ENCODE measurements at regions not wholly inside any gene's neighbourhood (a gene's known extent, or its start where the extent isn't known, plus 50 kb on each side); places are given as distances from the start of the nearest gene placed in this dataset.

DNA sequence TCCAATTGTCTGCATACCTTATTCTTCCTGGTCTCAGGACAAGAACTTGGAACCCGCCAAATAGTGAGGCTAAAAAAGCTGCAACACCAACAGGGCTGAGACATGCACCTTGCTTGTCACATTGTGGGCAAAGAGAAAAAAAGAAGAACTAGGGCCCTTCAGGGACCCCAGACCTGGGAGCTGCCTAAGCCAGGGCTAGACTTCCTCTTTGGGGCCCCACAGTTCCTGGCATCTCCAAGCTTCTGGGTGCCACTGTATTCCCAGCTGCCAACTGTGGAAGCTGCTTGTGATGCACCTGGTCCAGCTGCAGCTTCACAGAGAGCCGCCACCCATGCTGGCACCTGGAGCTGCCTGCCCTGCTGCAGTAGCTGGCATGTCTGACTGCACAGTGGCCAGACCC, 370.6 kb downstream of the CD83 start:
- Histone ChIP-seq H3K27me3 (ENCODE audit: control insufficient read depth in 1 of 2, insufficient read depth in 2 of 2, low read length in 2 of 2) (no peaks in the 10 kb centered on the region), H3K36me3 (ENCODE audit: control insufficient read depth in 1 of 2, insufficient read depth in 2 of 2, low read length in 2 of 2) (no peaks in the 10 kb centered on the region), H3K27ac (ENCODE audit: low read depth, low read length) (no peak overlapping the region), H3K4me1 (ENCODE audit: control insufficient read depth in 1 of 2, insufficient read depth in 2 of 2, low read length in 2 of 2) (no peaks in the 10 kb centered on the region), H3K4me3 (ENCODE audit: low read depth in 1 of 2, low read length in 2 of 2) (no peak overlapping the region), H3K9ac (ENCODE audit: low read depth in 1 of 2, low read length in 2 of 2) (no peak overlapping the region), H3K9me3 (ENCODE audit: control insufficient read depth in 1 of 2, low read length in 2 of 2) (no peaks in the 10 kb centered on the region)

DNA sequence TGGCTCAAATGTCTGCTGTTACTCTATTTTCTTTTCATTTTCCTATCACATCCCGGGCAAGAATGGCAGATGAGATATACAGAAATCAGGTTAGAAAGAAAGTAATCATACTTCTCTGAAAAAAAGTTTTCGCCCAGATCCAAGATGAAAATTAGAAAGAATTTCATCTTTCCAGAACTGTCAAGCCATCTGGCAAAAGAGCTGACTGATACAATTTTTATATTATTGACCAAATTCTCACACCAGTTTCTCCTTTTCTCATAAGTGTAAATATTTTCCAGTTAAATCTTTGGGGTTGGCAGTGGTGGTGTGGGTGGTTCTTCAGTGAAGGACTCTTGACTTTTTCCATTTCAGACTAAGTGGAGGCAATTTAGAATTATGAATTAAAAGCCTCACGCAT, 371.9 kb downstream of the CD83 start:
- Histone ChIP-seq H3K27me3 (ENCODE audit: control insufficient read depth in 1 of 2, insufficient read depth in 2 of 2, low read length in 2 of 2) (no peaks in the 10 kb centered on the region), H3K4me3 (ENCODE audit: low read depth in 1 of 2, low read length in 2 of 2) (no peak overlapping the region), H3K4me1 (ENCODE audit: control insufficient read depth in 1 of 2, insufficient read depth in 2 of 2, low read length in 2 of 2) (no peaks in the 10 kb centered on the region), H3K27ac (ENCODE audit: low read depth, low read length) (no peak overlapping the region), H3K36me3 (ENCODE audit: control insufficient read depth in 1 of 2, insufficient read depth in 2 of 2, low read length in 2 of 2) (no peaks in the 10 kb centered on the region), H3K9me3 (ENCODE audit: control insufficient read depth in 1 of 2, low read length in 2 of 2) (no peaks in the 10 kb centered on the region), H3K9ac (ENCODE audit: low read depth in 1 of 2, low read length in 2 of 2) (no peak overlapping the region)

- Histone ChIP-seq H3K27ac (ENCODE audit: low read depth, low read length) (no peak overlapping the region), H3K9me3 (ENCODE audit: control insufficient read depth in 1 of 2, low read length in 2 of 2) (no peaks in the 10 kb centered on the region), H3K9ac (ENCODE audit: low read depth in 1 of 2, low read length in 2 of 2) (no peak overlapping the region), H3K4me3 (ENCODE audit: low read depth in 1 of 2, low read length in 2 of 2) (no peak overlapping the region), H3K36me3 (ENCODE audit: control insufficient read depth in 1 of 2, insufficient read depth in 2 of 2, low read length in 2 of 2) (no peaks in the 10 kb centered on the region), H3K4me1 (ENCODE audit: control insufficient read depth in 1 of 2, insufficient read depth in 2 of 2, low read length in 2 of 2) (no peaks in the 10 kb centered on the region), H3K27me3 (ENCODE audit: control insufficient read depth in 1 of 2, insufficient read depth in 2 of 2, low read length in 2 of 2) (no peaks in the 10 kb centered on the region)
Measured at GRCh38 chr6:14498748-14499147, 381.2 kb downstream of the CD83 start.

GRCh38 chr6:14499309-14499708, 381.7 kb downstream of the CD83 start:
- no peak overlapping the region for H3K4me3 ChIP-seq (ENCODE audit: low read depth in 1 of 2, low read length in 2 of 2)
- no peaks in the 10 kb centered on the region for H3K27me3 ChIP-seq (ENCODE audit: control insufficient read depth in 1 of 2, insufficient read depth in 2 of 2, low read length in 2 of 2)
- H3K4me1 ChIP-seq (ENCODE audit: control insufficient read depth in 1 of 2, insufficient read depth in 2 of 2, low read length in 2 of 2) = no peaks in the 10 kb centered on the region
- no peak overlapping the region for H3K27ac ChIP-seq (ENCODE audit: low read depth, low read length)
- H3K36me3 ChIP-seq (ENCODE audit: control insufficient read depth in 1 of 2, insufficient read depth in 2 of 2, low read length in 2 of 2) = no peaks in the 10 kb centered on the region
- H3K9me3 ChIP-seq (ENCODE audit: control insufficient read depth in 1 of 2, low read length in 2 of 2) = no peaks in the 10 kb centered on the region
- H3K9ac ChIP-seq (ENCODE audit: low read depth in 1 of 2, low read length in 2 of 2) = no peak overlapping the region

GRCh38 chr6:14499841-14500240, 382.3 kb downstream of the CD83 start:
- no peak overlapping the region for H3K9ac ChIP-seq (ENCODE audit: low read depth in 1 of 2, low read length in 2 of 2)
- H3K4me3 ChIP-seq (ENCODE audit: low read depth in 1 of 2, low read length in 2 of 2) = no peak overlapping the region
- no peaks in the 10 kb centered on the region for H3K36me3 ChIP-seq (ENCODE audit: control insufficient read depth in 1 of 2, insufficient read depth in 2 of 2, low read length in 2 of 2)

GRCh38 chr6:14500809-14501208, 383.2 kb downstream of the CD83 start:
- no peaks in the 10 kb centered on the region for H3K27me3 ChIP-seq (ENCODE audit: control insufficient read depth in 1 of 2, insufficient read depth in 2 of 2, low read length in 2 of 2)
- H3K9ac ChIP-seq (ENCODE audit: low read depth in 1 of 2, low read length in 2 of 2) = no peak overlapping the region
- no peak overlapping the region for H3K27ac ChIP-seq (ENCODE audit: low read depth, low read length)
- no peak overlapping the region for H3K4me3 ChIP-seq (ENCODE audit: low read depth in 1 of 2, low read length in 2 of 2)
- no peaks in the 10 kb centered on the region for H3K4me1 ChIP-seq (ENCODE audit: control insufficient read depth in 1 of 2, insufficient read depth in 2 of 2, low read length in 2 of 2)
- no peaks in the 10 kb centered on the region for H3K9me3 ChIP-seq (ENCODE audit: control insufficient read depth in 1 of 2, low read length in 2 of 2)
- no peaks in the 10 kb centered on the region for H3K36me3 ChIP-seq (ENCODE audit: control insufficient read depth in 1 of 2, insufficient read depth in 2 of 2, low read length in 2 of 2)

More at GRCh38 chr6:14499841-14500240, 382.3 kb downstream of the CD83 start:
- H3K4me1 ChIP-seq (ENCODE audit: control insufficient read depth in 1 of 2, insufficient read depth in 2 of 2, low read length in 2 of 2) = no peaks in the 10 kb centered on the region
- no peaks in the 10 kb centered on the region for H3K9me3 ChIP-seq (ENCODE audit: control insufficient read depth in 1 of 2, low read length in 2 of 2)
- H3K27me3 ChIP-seq (ENCODE audit: control insufficient read depth in 1 of 2, insufficient read depth in 2 of 2, low read length in 2 of 2) = no peaks in the 10 kb centered on the region
- no peak overlapping the region for H3K27ac ChIP-seq (ENCODE audit: low read depth, low read length)

GRCh38 chr6:14501240-14501639, 383.7 kb downstream of the CD83 start:
- H3K4me3 ChIP-seq (ENCODE audit: low read depth in 1 of 2, low read length in 2 of 2) = no peak overlapping the region
- no peaks in the 10 kb centered on the region for H3K36me3 ChIP-seq (ENCODE audit: control insufficient read depth in 1 of 2, insufficient read depth in 2 of 2, low read length in 2 of 2)
- H3K27me3 ChIP-seq (ENCODE audit: control insufficient read depth in 1 of 2, insufficient read depth in 2 of 2, low read length in 2 of 2) = no peaks in the 10 kb centered on the region
- no peaks in the 10 kb centered on the region for H3K9me3 ChIP-seq (ENCODE audit: control insufficient read depth in 1 of 2, low read length in 2 of 2)
- no peaks in the 10 kb centered on the region for H3K4me1 ChIP-seq (ENCODE audit: control insufficient read depth in 1 of 2, insufficient read depth in 2 of 2, low read length in 2 of 2)
- no peak overlapping the region for H3K9ac ChIP-seq (ENCODE audit: low read depth in 1 of 2, low read length in 2 of 2)
- H3K27ac ChIP-seq (ENCODE audit: low read depth, low read length) = no peak overlapping the region

- no peaks in the 10 kb centered on the region for H3K4me1 ChIP-seq (ENCODE audit: control insufficient read depth in 1 of 2, insufficient read depth in 2 of 2, low read length in 2 of 2)
- no peak overlapping the region for H3K4me3 ChIP-seq (ENCODE audit: low read depth in 1 of 2, low read length in 2 of 2)
- H3K36me3 ChIP-seq (ENCODE audit: control insufficient read depth in 1 of 2, insufficient read depth in 2 of 2, low read length in 2 of 2) = no peaks in the 10 kb centered on the region
- no peak overlapping the region for H3K9ac ChIP-seq (ENCODE audit: low read depth in 1 of 2, low read length in 2 of 2)
- no peak overlapping the region for H3K27ac ChIP-seq (ENCODE audit: low read depth, low read length)
- H3K27me3 ChIP-seq (ENCODE audit: control insufficient read depth in 1 of 2, insufficient read depth in 2 of 2, low read length in 2 of 2) = no peaks in the 10 kb centered on the region
- H3K9me3 ChIP-seq (ENCODE audit: control insufficient read depth in 1 of 2, low read length in 2 of 2) = no peaks in the 10 kb centered on the region
Measured at GRCh38 chr6:14501914-14502313, 384.3 kb downstream of the CD83 start.

GRCh38 chr6:14502551-14502950, 385.0 kb downstream of the CD83 start:
- Histone ChIP-seq H3K9ac (ENCODE audit: low read depth in 1 of 2, low read length in 2 of 2) (no peak overlapping the region), H3K4me1 (ENCODE audit: control insufficient read depth in 1 of 2, insufficient read depth in 2 of 2, low read length in 2 of 2) (no peaks in the 10 kb centered on the region), H3K27ac (ENCODE audit: low read depth, low read length) (no peak overlapping the region), H3K4me3 (ENCODE audit: low read depth in 1 of 2, low read length in 2 of 2) (no peak overlapping the region), H3K9me3 (ENCODE audit: control insufficient read depth in 1 of 2, low read length in 2 of 2) (no peaks in the 10 kb centered on the region), H3K36me3 (ENCODE audit: control insufficient read depth in 1 of 2, insufficient read depth in 2 of 2, low read length in 2 of 2) (no peaks in the 10 kb centered on the region), H3K27me3 (ENCODE audit: control insufficient read depth in 1 of 2, insufficient read depth in 2 of 2, low read length in 2 of 2) (no peaks in the 10 kb centered on the region)

GRCh38 chr6:14505401-14505800, 387.8 kb downstream of the CD83 start:
- H3K36me3 ChIP-seq (ENCODE audit: control insufficient read depth in 1 of 2, insufficient read depth in 2 of 2, low read length in 2 of 2) = no peaks in the 10 kb centered on the region
- no peaks in the 10 kb centered on the region for H3K27me3 ChIP-seq (ENCODE audit: control insufficient read depth in 1 of 2, insufficient read depth in 2 of 2, low read length in 2 of 2)
- H3K4me1 ChIP-seq (ENCODE audit: control insufficient read depth in 1 of 2, insufficient read depth in 2 of 2, low read length in 2 of 2) = no peaks in the 10 kb centered on the region
- H3K9me3 ChIP-seq (ENCODE audit: control insufficient read depth in 1 of 2, low read length in 2 of 2) = no peaks in the 10 kb centered on the region
- H3K27ac ChIP-seq (ENCODE audit: low read depth, low read length) = no peak overlapping the region
- H3K9ac ChIP-seq (ENCODE audit: low read depth in 1 of 2, low read length in 2 of 2) = no peak overlapping the region
- no peak overlapping the region for H3K4me3 ChIP-seq (ENCODE audit: low read depth in 1 of 2, low read length in 2 of 2)

GRCh38 chr6:14506656-14507246, 389.2 kb downstream of the CD83 start:
- H3K36me3 ChIP-seq (ENCODE audit: control insufficient read depth in 1 of 2, insufficient read depth in 2 of 2, low read length in 2 of 2) = no peaks in the 10 kb centered on the region
- H3K4me3 ChIP-seq (ENCODE audit: low read depth in 1 of 2, low read length in 2 of 2) = no peak overlapping the region
- no peaks in the 10 kb centered on the region for H3K27me3 ChIP-seq (ENCODE audit: control insufficient read depth in 1 of 2, insufficient read depth in 2 of 2, low read length in 2 of 2)
- H3K9ac ChIP-seq (ENCODE audit: low read depth in 1 of 2, low read length in 2 of 2) = no peak overlapping the region
- H3K27ac ChIP-seq (ENCODE audit: low read depth, low read length) = no peak overlapping the region
- no peaks in the 10 kb centered on the region for H3K9me3 ChIP-seq (ENCODE audit: control insufficient read depth in 1 of 2, low read length in 2 of 2)
- no peaks in the 10 kb centered on the region for H3K4me1 ChIP-seq (ENCODE audit: control insufficient read depth in 1 of 2, insufficient read depth in 2 of 2, low read length in 2 of 2)
